Loucy (cell line): ENCODE measurements at regions not wholly inside any gene's neighbourhood (a gene's known extent, or its start where the extent isn't known, plus 50 kb on each side); places are given as distances from the start of the nearest gene placed in this dataset.

Source experiments
- H2AFZ ChIP-seq: fragments of 200-600 bp; sonication (generic); 2 replicates; pipeline ENCODE4 v1.6.0; 2016; ENCODE audit warnings: antibody characterized with exemption, mild to moderate bottlenecking, low read length, moderate library complexity
- H3F3A ChIP-seq: fragments of 200-600 bp; 2 replicates; pipeline ENCODE4 v1.6.0; 2016; ENCODE audit warnings: antibody characterized with exemption, low read depth, mild to moderate bottlenecking
- H3K27me3 ChIP-seq: fragments of 200-600 bp; sonication (generic); 2 replicates; pipeline ENCODE4 v1.6.1; 2014; ENCODE audit warnings: low read length, mild to moderate bottlenecking; ENCODE audit not compliant: insufficient read depth, poor library complexity, severe bottlenecking
- H3K36me3 ChIP-seq: fragments of 200-600 bp; sonication (generic); 2 replicates; pipeline ENCODE4 v1.6.1; 2016; ENCODE audit warnings: low read length; ENCODE audit not compliant: insufficient read depth
- H3K4me1 ChIP-seq: fragments of 200-600 bp; sonication (generic); 2 replicates; pipeline ENCODE4 v1.5.1; 2014; ENCODE audit warnings: low read length, mild to moderate bottlenecking; ENCODE audit not compliant: insufficient read depth, poor library complexity, severe bottlenecking
- H3K4me2 ChIP-seq: fragments of 200-600 bp; sonication (generic); 2 replicates; pipeline ENCODE4 v1.6.0; 2014; ENCODE audit warnings: antibody characterized with exemption, low read length, low read depth, mild to moderate bottlenecking; ENCODE audit not compliant: poor library complexity, severe bottlenecking
- H3K4me3 ChIP-seq: fragments of 200-600 bp; sonication (generic); 2 replicates; pipeline ENCODE4 v1.5.1; 2014; ENCODE audit warnings: low read length, mild to moderate bottlenecking, mixed read lengths; ENCODE audit not compliant: poor library complexity, severe bottlenecking
- H3K79me2 ChIP-seq: fragments of 200-600 bp; sonication (generic); 2 replicates; pipeline ENCODE4 v1.6.1; 2014; ENCODE audit warnings: low read length; ENCODE audit not compliant: insufficient read depth
- H3K9ac ChIP-seq: fragments of 200-600 bp; sonication (generic); 2 replicates; pipeline ENCODE4 v1.6.0; 2014; ENCODE audit warnings: mild to moderate bottlenecking, low read depth, low read length, moderate library complexity; ENCODE audit not compliant: poor library complexity, severe bottlenecking
- H3K9me2 ChIP-seq: fragments of 200-600 bp; sonication (generic); replicated peaks from 2 replicates; pipeline ENCODE4 v1.6.1; 2016; ENCODE audit warnings: low read depth, low read length, mixed read lengths
- H3K9me3 ChIP-seq: fragments of 200-600 bp; sonication (generic); 2 replicates; pipeline ENCODE4 v1.6.1; 2014; ENCODE audit warnings: mild to moderate bottlenecking, antibody characterized with exemption, low read length, low read depth; ENCODE audit not compliant: insufficient read depth
- H4K20me1 ChIP-seq: fragments of 200-600 bp; sonication (generic); 2 replicates; pipeline ENCODE4 v1.6.0; 2014; ENCODE audit warnings: antibody characterized with exemption, low read length, mild to moderate bottlenecking; ENCODE audit not compliant: insufficient read depth, poor library complexity, severe bottlenecking
- CTCF ChIP-seq: fragments of 200-600 bp; sonication (generic); conservative IDR thresholded peaks from 2 replicates; pipeline ENCODE4 v1.5.1; 2014; ENCODE audit warnings: mild to moderate bottlenecking, antibody characterized with exemption, low read length
- EZH2phosphoT487 ChIP-seq: fragments of 200-600 bp; IDR thresholded peaks from 2 replicates; pipeline ENCODE4 v1.6.1; 2018; ENCODE audit warnings: antibody characterized with exemption, mild to moderate bottlenecking, moderate library complexity, borderline replicate concordance

GRCh38 chr5:158569534-158569933, 530.2 kb downstream of the EBF1 start:
- Histone ChIP-seq H3K79me2 (no peaks in the 10 kb centered on the region), H3K36me3 (no peaks in the 10 kb centered on the region), H3K9me3 (no peaks in the 10 kb centered on the region), H3F3A (no peaks in the 10 kb centered on the region), H3K9me2 (no peaks in the 10 kb centered on the region), H3K4me1 (no peaks in the 10 kb centered on the region), H3K4me3 (no peak overlapping the region), H4K20me1 (no peaks in the 10 kb centered on the region), H3K9ac (no peak overlapping the region), H3K27me3 (no peaks in the 10 kb centered on the region), H3K4me2 (no peak overlapping the region), H2AFZ (no peak overlapping the region)
- TF ChIP-seq CTCF: no peak
- no peak for TF ChIP-seq EZH2phosphoT487

GRCh38 chr5:158565017-158565789, 534.5 kb downstream of the EBF1 start:
- no peaks in the 10 kb centered on the region for H3F3A ChIP-seq
- H3K9me3 ChIP-seq: no peaks in the 10 kb centered on the region
- H3K36me3 ChIP-seq: no peaks in the 10 kb centered on the region
- H3K79me2 ChIP-seq: no peaks in the 10 kb centered on the region
- no peak overlapping the region for H3K9ac ChIP-seq
- TF ChIP-seq CTCF (no peak), EZH2phosphoT487 (no peak)
- no peaks in the 10 kb centered on the region for H4K20me1 ChIP-seq
- H3K4me1 ChIP-seq: peaks cover 5% of the 10 kb centered on the region
- no peak overlapping the region for H3K4me3 ChIP-seq
- no peak overlapping the region for H3K4me2 ChIP-seq
- H3K9me2 ChIP-seq: no peaks in the 10 kb centered on the region
- H3K27me3 ChIP-seq: no peaks in the 10 kb centered on the region
- no peak overlapping the region for H2AFZ ChIP-seq

- H4K20me1 ChIP-seq: no peaks in the 10 kb centered on the region
- no peak for TF ChIP-seq CTCF
- TF ChIP-seq EZH2phosphoT487: no peak
These were observed 535.8 kb downstream of the EBF1 start for GRCh38 chr5:158563760-158564390.

More at GRCh38 chr5:158563760-158564390, 535.8 kb downstream of the EBF1 start:
- Histone ChIP-seq H3K4me1 (peaks cover 18% of the 10 kb centered on the region), H3K4me2 (no peak overlapping the region), H3F3A (no peaks in the 10 kb centered on the region), H3K9me2 (no peaks in the 10 kb centered on the region), H3K9ac (no peak overlapping the region), H3K9me3 (no peaks in the 10 kb centered on the region), H3K4me3 (no peak overlapping the region), H3K27me3 (no peaks in the 10 kb centered on the region), H2AFZ (no peak overlapping the region), H3K79me2 (no peaks in the 10 kb centered on the region), H3K36me3 (no peaks in the 10 kb centered on the region)
